SK-N-SH treated with all-trans-retinoic acid at 6 μM for 48 hours (cell line): ENCODE measurements at regions not wholly inside any gene's neighbourhood (a gene's known extent, or its start where the extent isn't known, plus 50 kb on each side); places are given as distances from the start of the nearest gene placed in this dataset.

Source experiments
- ATAC-seq: fragments of 200-7000 bp; cut with Tn5 transposase; 3 replicates; pipeline ENCODE4 v1.9.1; 2020; ENCODE audit warnings: mild to moderate bottlenecking, moderate library complexity
- ARNTL ChIP-seq: fragments of 450-650 bp; formaldehyde crosslinking; IDR thresholded peaks from 2 replicates; pipeline ENCODE4 v1.5.0; 2020; ENCODE audit warnings: low read depth, mild to moderate bottlenecking, moderate library complexity, borderline replicate concordance
- BACH2 ChIP-seq: fragments of 250-450 bp; sonication (Bioruptor Pico); IDR thresholded peaks from 2 replicates; pipeline ENCODE4 v1.9.0; 2021; ENCODE audit warnings: mild to moderate bottlenecking, borderline replicate concordance
- CSRNP3 ChIP-seq: fragments of 250-450 bp; sonication (Bioruptor Pico); IDR thresholded peaks from 2 replicates; pipeline ENCODE4 v1.5.1; 2021; ENCODE audit warnings: mild to moderate bottlenecking, moderate library complexity
- ESRRG ChIP-seq: fragments of 250-450 bp; sonication (Bioruptor Pico); IDR thresholded peaks from 2 replicates; pipeline ENCODE4 v1.6.1; 2021; ENCODE audit warnings: mild to moderate bottlenecking
- OSR1 ChIP-seq: fragments of 250-450 bp; sonication (Bioruptor Pico); IDR thresholded peaks from 2 replicates; pipeline ENCODE4 v1.8.0; 2022; ENCODE audit warnings: moderate library complexity, mild to moderate bottlenecking, inconsistent platforms
- PATZ1 ChIP-seq: fragments of 250-450 bp; sonication (Bioruptor Pico); IDR thresholded peaks from 2 replicates; pipeline ENCODE4 v1.8.0; 2020; ENCODE audit warnings: mild to moderate bottlenecking, moderate library complexity, borderline replicate concordance
- PPARA ChIP-seq: fragments of 250-450 bp; sonication (Bioruptor Pico); IDR thresholded peaks from 2 replicates; pipeline ENCODE4 v1.5.0; 2020; ENCODE audit warnings: mild to moderate bottlenecking, borderline replicate concordance
- SNAI2 ChIP-seq: fragments of 250-450 bp; sonication (Bioruptor Pico); IDR thresholded peaks from 2 replicates; pipeline ENCODE4 v1.5.0; 2020; ENCODE audit warnings: mild to moderate bottlenecking, moderate library complexity
- TCF4 ChIP-seq: fragments of 250-450 bp; sonication (Bioruptor Pico); IDR thresholded peaks from 2 replicates; pipeline ENCODE4 v1.8.0; 2021; ENCODE audit warnings: mild to moderate bottlenecking, moderate library complexity, borderline replicate concordance
- TOX ChIP-seq: fragments of 250-450 bp; sonication (Bioruptor Pico); IDR thresholded peaks from 2 replicates; pipeline ENCODE4 v1.8.0; 2021; ENCODE audit warnings: mild to moderate bottlenecking, moderate library complexity, borderline replicate concordance
- ZC3H10 ChIP-seq: fragments of 250-450 bp; sonication (Bioruptor Pico); IDR thresholded peaks from 2 replicates; pipeline ENCODE4 v1.5.1; 2021; ENCODE audit warnings: mild to moderate bottlenecking, moderate library complexity
- ZFP3 ChIP-seq: fragments of 250-450 bp; sonication (Bioruptor Pico); IDR thresholded peaks from 2 replicates; pipeline ENCODE4 v1.5.0; 2020; ENCODE audit warnings: mild to moderate bottlenecking, moderate library complexity
- ZFP30 ChIP-seq: fragments of 450-650 bp; formaldehyde crosslinking; IDR thresholded peaks from 2 replicates; pipeline ENCODE4 v1.5.0; 2022; ENCODE audit warnings: mild to moderate bottlenecking, moderate library complexity
- ZNF565 ChIP-seq: fragments of 450-650 bp; formaldehyde crosslinking; conservative IDR thresholded peaks from 2 replicates; pipeline ENCODE4 v1.5.0; 2020; ENCODE audit warnings: low read depth, mild to moderate bottlenecking, moderate library complexity
- ZNF8 ChIP-seq: fragments of 450-650 bp; formaldehyde crosslinking; IDR thresholded peaks from 2 replicates; pipeline ENCODE4 v1.5.0; 2020; ENCODE audit warnings: mild to moderate bottlenecking, moderate library complexity
- TF ChIP-seq, protein P1 (sequence below): fragments of 250-450 bp; sonication (Bioruptor Pico); IDR thresholded peaks from 2 replicates; pipeline ENCODE4 v1.5.0; 2020; ENCODE audit warnings: mild to moderate bottlenecking, moderate library complexity
- TF ChIP-seq, protein P2 (sequence below): fragments of 250-450 bp; sonication (Bioruptor Pico); IDR thresholded peaks from 2 replicates; pipeline ENCODE4 v1.5.1; 2020; ENCODE audit warnings: low read depth, mild to moderate bottlenecking, moderate library complexity
- TF ChIP-seq, protein P3 (sequence below): fragments of 250-450 bp; sonication (Bioruptor Pico); IDR thresholded peaks from 2 replicates; pipeline ENCODE4 v1.8.0; 2021; ENCODE audit warnings: low read depth, mild to moderate bottlenecking, moderate library complexity, borderline replicate concordance

- no peak for ATAC-seq
Measured at GRCh38 chr4:82213485-82214417, 160.0 kb downstream of the HNRNPD start.

DNA sequence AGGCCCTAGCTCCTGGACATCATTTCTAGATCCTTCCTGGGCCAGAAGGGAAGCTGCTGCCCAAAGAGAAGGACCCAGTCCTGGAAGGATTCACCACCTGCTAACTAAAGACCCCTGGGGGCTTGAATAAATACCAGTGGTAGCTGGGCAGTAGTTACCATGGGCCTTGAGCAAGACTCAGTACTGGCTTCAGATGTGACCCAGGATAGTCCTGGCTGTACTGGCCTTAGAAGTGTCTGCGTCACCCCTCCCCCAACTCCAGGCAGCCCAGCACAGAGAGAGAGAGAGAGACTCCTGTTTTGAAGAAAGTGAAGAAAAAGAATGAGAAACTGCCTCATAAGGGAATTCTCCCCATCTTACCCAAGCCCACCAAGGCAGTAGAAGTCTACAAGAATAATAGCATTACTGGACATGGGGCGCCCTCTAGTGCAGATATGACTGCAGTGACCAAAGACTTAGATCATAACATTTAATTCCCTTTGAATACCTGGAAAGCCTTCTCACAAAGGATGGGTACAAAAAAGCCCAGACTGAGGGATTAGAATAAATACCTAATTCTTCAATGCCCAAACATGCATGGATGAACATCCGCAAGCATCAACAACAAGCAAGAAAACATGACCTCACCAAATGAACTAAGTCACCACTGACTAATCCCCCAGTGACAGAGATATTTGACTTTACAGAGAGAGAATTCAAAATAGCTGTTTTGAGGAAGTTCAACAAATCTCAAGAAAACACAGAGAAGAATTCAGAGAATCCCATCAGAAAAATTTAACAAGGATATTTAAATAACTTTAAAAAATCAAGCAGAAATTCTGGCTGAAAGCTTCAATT is 171.8 kb downstream of the HNRNPD start:
- TF ChIP-seq ZNF8 (CRISPR knock-in tag) = no peak
- peak; percentile 83 for ATAC-seq

More at GRCh38 chr4:82213485-82214417, 160.0 kb downstream of the HNRNPD start:
- TF ChIP-seq PPARA (CRISPR knock-in tag) (no peak), OSR1 (CRISPR knock-in tag) (no peak), ZFP3 (no peak), TOX (CRISPR knock-in tag) (no peak), CSRNP3 (CRISPR knock-in tag) (no peak), TCF4 (CRISPR knock-in tag) (no peak), SNAI2 (CRISPR knock-in tag) (no peak)
- TF ChIP-seq, protein P1, sequence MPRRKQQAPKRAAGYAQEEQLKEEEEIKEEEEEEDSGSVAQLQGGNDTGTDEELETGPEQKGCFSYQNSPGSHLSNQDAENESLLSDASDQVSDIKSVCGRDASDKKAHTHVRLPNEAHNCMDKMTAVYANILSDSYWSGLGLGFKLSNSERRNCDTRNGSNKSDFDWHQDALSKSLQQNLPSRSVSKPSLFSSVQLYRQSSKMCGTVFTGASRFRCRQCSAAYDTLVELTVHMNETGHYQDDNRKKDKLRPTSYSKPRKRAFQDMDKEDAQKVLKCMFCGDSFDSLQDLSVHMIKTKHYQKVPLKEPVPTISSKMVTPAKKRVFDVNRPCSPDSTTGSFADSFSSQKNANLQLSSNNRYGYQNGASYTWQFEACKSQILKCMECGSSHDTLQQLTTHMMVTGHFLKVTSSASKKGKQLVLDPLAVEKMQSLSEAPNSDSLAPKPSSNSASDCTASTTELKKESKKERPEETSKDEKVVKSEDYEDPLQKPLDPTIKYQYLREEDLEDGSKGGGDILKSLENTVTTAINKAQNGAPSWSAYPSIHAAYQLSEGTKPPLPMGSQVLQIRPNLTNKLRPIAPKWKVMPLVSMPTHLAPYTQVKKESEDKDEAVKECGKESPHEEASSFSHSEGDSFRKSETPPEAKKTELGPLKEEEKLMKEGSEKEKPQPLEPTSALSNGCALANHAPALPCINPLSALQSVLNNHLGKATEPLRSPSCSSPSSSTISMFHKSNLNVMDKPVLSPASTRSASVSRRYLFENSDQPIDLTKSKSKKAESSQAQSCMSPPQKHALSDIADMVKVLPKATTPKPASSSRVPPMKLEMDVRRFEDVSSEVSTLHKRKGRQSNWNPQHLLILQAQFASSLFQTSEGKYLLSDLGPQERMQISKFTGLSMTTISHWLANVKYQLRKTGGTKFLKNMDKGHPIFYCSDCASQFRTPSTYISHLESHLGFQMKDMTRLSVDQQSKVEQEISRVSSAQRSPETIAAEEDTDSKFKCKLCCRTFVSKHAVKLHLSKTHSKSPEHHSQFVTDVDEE (CRISPR knock-in tag) = no peak
- TF ChIP-seq, protein P2, sequence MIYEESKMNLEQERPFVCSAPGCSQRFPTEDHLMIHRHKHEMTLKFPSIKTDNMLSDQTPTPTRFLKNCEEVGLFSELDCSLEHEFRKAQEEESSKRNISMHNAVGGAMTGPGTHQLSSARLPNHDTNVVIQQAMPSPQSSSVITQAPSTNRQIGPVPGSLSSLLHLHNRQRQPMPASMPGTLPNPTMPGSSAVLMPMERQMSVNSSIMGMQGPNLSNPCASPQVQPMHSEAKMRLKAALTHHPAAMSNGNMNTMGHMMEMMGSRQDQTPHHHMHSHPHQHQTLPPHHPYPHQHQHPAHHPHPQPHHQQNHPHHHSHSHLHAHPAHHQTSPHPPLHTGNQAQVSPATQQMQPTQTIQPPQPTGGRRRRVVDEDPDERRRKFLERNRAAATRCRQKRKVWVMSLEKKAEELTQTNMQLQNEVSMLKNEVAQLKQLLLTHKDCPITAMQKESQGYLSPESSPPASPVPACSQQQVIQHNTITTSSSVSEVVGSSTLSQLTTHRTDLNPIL = no peak

DNA sequence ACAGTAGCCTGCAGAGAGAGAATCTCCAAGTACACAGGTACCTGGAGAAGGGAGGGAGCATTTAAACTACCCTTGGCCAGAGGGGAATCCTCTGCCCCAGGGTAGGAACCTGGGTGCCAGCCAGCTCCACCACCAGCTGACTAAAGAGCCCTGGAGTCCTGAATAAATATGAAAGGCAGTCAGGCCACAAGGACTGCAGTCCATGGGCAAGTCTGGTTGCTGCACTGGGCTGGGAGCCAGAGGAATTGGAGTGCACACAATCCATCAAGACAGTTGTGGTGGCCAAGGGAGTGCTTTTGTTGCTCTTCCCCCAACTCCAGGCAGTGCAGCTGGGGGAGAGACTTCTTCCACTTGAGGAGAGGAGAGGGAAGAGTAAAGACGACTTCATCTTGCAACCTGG is 172.5 kb downstream of the HNRNPD start:
- TF ChIP-seq, protein P2 = no peak
- TF ChIP-seq ZFP30 = no peak
- TF ChIP-seq PATZ1 = no peak
- TF ChIP-seq, protein P1 (CRISPR knock-in tag) = no peak
- TF ChIP-seq CSRNP3 (CRISPR knock-in tag) = no peak
- TF ChIP-seq ZNF8 (CRISPR knock-in tag) = no peak
- TF ChIP-seq, protein P3, sequence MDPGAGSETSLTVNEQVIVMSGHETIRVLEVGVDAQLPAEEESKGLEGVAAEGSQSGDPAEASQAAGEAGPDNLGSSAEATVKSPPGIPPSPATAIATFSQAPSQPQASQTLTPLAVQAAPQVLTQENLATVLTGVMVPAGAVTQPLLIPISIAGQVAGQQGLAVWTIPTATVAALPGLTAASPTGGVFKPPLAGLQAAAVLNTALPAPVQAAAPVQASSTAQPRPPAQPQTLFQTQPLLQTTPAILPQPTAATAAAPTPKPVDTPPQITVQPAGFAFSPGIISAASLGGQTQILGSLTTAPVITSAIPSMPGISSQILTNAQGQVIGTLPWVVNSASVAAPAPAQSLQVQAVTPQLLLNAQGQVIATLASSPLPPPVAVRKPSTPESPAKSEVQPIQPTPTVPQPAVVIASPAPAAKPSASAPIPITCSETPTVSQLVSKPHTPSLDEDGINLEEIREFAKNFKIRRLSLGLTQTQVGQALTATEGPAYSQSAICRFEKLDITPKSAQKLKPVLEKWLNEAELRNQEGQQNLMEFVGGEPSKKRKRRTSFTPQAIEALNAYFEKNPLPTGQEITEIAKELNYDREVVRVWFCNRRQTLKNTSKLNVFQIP = no peak
- no peak for TF ChIP-seq TOX (CRISPR knock-in tag)
- no peak for TF ChIP-seq ZNF565 (CRISPR knock-in tag)
- TF ChIP-seq PPARA (CRISPR knock-in tag) = no peak
- TF ChIP-seq BACH2 (CRISPR knock-in tag) = no peak
- TF ChIP-seq ESRRG (CRISPR knock-in tag) = no peak
- TF ChIP-seq ZC3H10 (CRISPR knock-in tag) = no peak
- TF ChIP-seq ARNTL (CRISPR knock-in tag) = no peak
- no peak for ATAC-seq
